Peyer's patch (tissue), 4 donors: ENCODE measurements at regions not wholly inside any gene's neighbourhood (a gene's known extent, or its start where the extent isn't known, plus 50 kb on each side); places are given as distances from the start of the nearest gene placed in this dataset.

Experiments
- DNase-seq, 3 donors: peaks; one replicate each; pipeline ENCODE4 v3.0.0-alpha.2; 2017 to 2019
- H3K27ac ChIP-seq, 4 donors: fragments of 200-600 bp; sonication (generic); one replicate each; pipeline ENCODE4 v1.5.1; 2016 to 2019
- H3K27me3 ChIP-seq, 2 donors: fragments of 200-600 bp; sonication (generic); one replicate each; pipeline ENCODE4 v1.5.1; 2019
- H3K36me3 ChIP-seq, 3 donors: fragments of 200-600 bp; sonication (generic); one replicate each; pipeline ENCODE4 v1.5.1; 2016 to 2019
- H3K4me1 ChIP-seq, 4 donors: fragments of 200-600 bp; sonication (generic); one replicate each; pipeline ENCODE4 v1.5.1; 2016 to 2019
- H3K4me3 ChIP-seq, 4 donors: fragments of 200-600 bp; sonication (generic); 1 replicate in 3 of 4; 2 replicates in 1 of 4; pipeline ENCODE4 v1.5.1; 2016 to 2019; ENCODE audit warnings: mild to moderate bottlenecking in 1 of 4
- H3K9me3 ChIP-seq, 4 donors: fragments of 200-600 bp; sonication (generic); one replicate each; pipeline ENCODE4 v1.5.1; 2016 to 2019; ENCODE audit warnings: mild to moderate bottlenecking in 1 of 4
- CTCF ChIP-seq, 6 experiments: fragments of 450-650 bp in 4 of 6; fragments of 200-600 bp in 2 of 6; sonication (generic) in 1 of 6; IDR thresholded peaks; one replicate each; pipeline ENCODE4 v1.5.1; 2017 to 2019; ENCODE audit warnings: antibody characterized with exemption in 6 of 6, mild to moderate bottlenecking in 3 of 6, moderate library complexity in 1 of 6
- POLR2A ChIP-seq, 2 donors: fragments of 450-650 bp; IDR thresholded peaks; one replicate each; pipeline ENCODE4 v1.5.1; 2017; ENCODE audit warnings: antibody characterized with exemption in 2 of 2, mild to moderate bottlenecking in 2 of 2, moderate library complexity in 2 of 2

- Histone ChIP-seq H3K27ac (no peak overlapping the region), H3K4me1 (no peaks in the 10 kb centered on the region), H3K36me3 (no peaks in the 10 kb centered on the region), H3K9me3 (no peaks in the 10 kb centered on the region), H3K27me3 (no peaks in the 10 kb centered on the region), H3K4me3 (no peak overlapping the region)
- TF ChIP-seq POLR2A (IDR thresholded peaks at IDR 0.05) (no peak), CTCF (IDR thresholded peaks at IDR 0.05) (no peak)
- no peak for DNase-seq
These were observed 316.8 kb downstream of the CASP12 start for GRCh38 chr11:104581246-104581980.

GRCh38 chr11:104573441-104573990 lies 324.7 kb downstream of the CASP12 start:
- H3K9me3 ChIP-seq, result no peaks in the 10 kb centered on the region
- no peaks in the 10 kb centered on the region for H3K27me3 ChIP-seq
- no peak for DNase-seq
- TF ChIP-seq CTCF (IDR thresholded peaks at IDR 0.05), result no peak
- no peak for TF ChIP-seq POLR2A (IDR thresholded peaks at IDR 0.05)
- H3K4me1 ChIP-seq, result no peaks in the 10 kb centered on the region
- H3K27ac ChIP-seq, result no peak overlapping the region
- H3K36me3 ChIP-seq, result no peaks in the 10 kb centered on the region
- no peak overlapping the region for H3K4me3 ChIP-seq

- H3K27me3 ChIP-seq, result no peaks in the 10 kb centered on the region
- H3K9me3 ChIP-seq, result no peaks in the 10 kb centered on the region
- no peak for TF ChIP-seq POLR2A (IDR thresholded peaks at IDR 0.05)
- no peak for TF ChIP-seq CTCF (IDR thresholded peaks at IDR 0.05)
- no peak overlapping the region for H3K27ac ChIP-seq
- no peaks in the 10 kb centered on the region for H3K4me1 ChIP-seq
- no peak overlapping the region for H3K4me3 ChIP-seq
- no peak for DNase-seq
- H3K36me3 ChIP-seq, result no peaks in the 10 kb centered on the region
These were observed 326.0 kb downstream of the CASP12 start for GRCh38 chr11:104572279-104572678.

- Histone ChIP-seq H3K9me3 (no peaks in the 10 kb centered on the region), H3K36me3 (no peaks in the 10 kb centered on the region), H3K4me3 (no peak overlapping the region), H3K4me1 (no peaks in the 10 kb centered on the region), H3K27me3 (no peaks in the 10 kb centered on the region), H3K27ac (no peak overlapping the region)
- TF ChIP-seq POLR2A (IDR thresholded peaks at IDR 0.05) (no peak), CTCF (IDR thresholded peaks at IDR 0.05) (no peak)
- DNase-seq, result no peak
These were observed 328.1 kb downstream of the CASP12 start for GRCh38 chr11:104570078-104570701.

GRCh38 chr11:104565583-104565961 lies 332.7 kb downstream of the CASP12 start:
- Histone ChIP-seq H3K9me3 (peaks cover 0 to 4% (median 0%) of the 10 kb centered on the region in 4 donors), H3K36me3 (no peaks in the 10 kb centered on the region), H3K27ac (no peak overlapping the region), H3K4me3 (no peak overlapping the region), H3K27me3 (no peaks in the 10 kb centered on the region), H3K4me1 (no peaks in the 10 kb centered on the region)
- no peak for DNase-seq
- TF ChIP-seq CTCF (IDR thresholded peaks at IDR 0.05) (no peak), POLR2A (IDR thresholded peaks at IDR 0.05) (no peak)
